Activated naive CD4-positive, alpha-beta T cell treated with anti-CD3 and anti-CD28 coated beads, Interleukin-2, amount 10 ng/mL, durations not matched to agents 7 days and 5 days (primary cell): ENCODE measurements at regions not wholly inside any gene's neighbourhood (a gene's known extent, or its start where the extent isn't known, plus 50 kb on each side); places are given as distances from the start of the nearest gene placed in this dataset.
"Not testable (repeated sequence)": the region's sequence is repeated elsewhere in the genome, so short reads cannot be mapped to it uniquely, and the experiment has no call there.

Experiments
- CTCF ChIA-PET: fragments of 350-600 bp; sonication (Branson Sonifier 250); formaldehyde crosslinking; loops from one replicate; lab custom pipeline; 2021; ENCODE audit warnings: antibody characterized with exemption; lab: Charles Lee
- DNase-seq: peaks from one replicate; pipeline ENCODE4 v3.0.0-alpha.2; 2020
- H3K27ac Mint-ChIP-seq: one replicate; pipeline ENCODE4 v1.8.0; 2021; ENCODE audit warnings: mild to moderate bottlenecking, moderate library complexity, mixed read lengths
- H3K27me3 Mint-ChIP-seq: one replicate; pipeline ENCODE4 v1.8.0; 2021; ENCODE audit warnings: mild to moderate bottlenecking, mixed read lengths
- H3K36me3 Mint-ChIP-seq: one replicate; pipeline ENCODE4 v1.8.0; 2021; ENCODE audit warnings: mixed read lengths
- H3K4me1 Mint-ChIP-seq: one replicate; pipeline ENCODE4 v1.8.0; 2021; ENCODE audit warnings: mixed read lengths
- H3K4me3 Mint-ChIP-seq: one replicate; pipeline ENCODE4 v1.8.0; 2021; ENCODE audit warnings: mild to moderate bottlenecking, moderate library complexity, mixed read lengths
- H3K9me3 Mint-ChIP-seq: one replicate; pipeline ENCODE4 v1.8.0; 2021; ENCODE audit warnings: mixed read lengths

DNA sequence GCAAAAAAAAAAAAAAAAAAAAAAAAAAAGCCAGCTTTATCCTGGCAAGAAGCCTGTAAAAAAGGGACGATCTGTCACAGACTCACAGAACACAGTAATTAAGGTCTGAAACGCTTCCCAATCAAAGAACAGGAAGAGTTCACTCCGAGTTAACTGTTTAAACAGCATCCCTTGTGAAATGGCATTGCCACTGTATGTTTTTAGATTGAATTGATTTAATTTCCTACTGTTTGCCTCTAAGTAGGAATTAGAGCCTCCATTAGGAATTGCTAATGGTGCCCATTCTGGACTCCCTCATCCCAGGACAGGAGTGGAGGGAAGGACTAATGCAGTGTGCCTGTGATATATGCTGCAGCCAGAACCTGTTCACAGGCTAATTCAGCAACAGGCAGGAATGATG is 370.8 kb downstream of the RWDD3 start:
- Mint-ChIP-seq H3K27ac (no peak overlapping the region), H3K4me1 (no peaks in the 10 kb centered on the region), H3K27me3 (no peaks in the 10 kb centered on the region), H3K36me3 (no peaks in the 10 kb centered on the region), H3K4me3 (no peak overlapping the region), H3K9me3 (peaks cover 3% of the 10 kb centered on the region)
- no peak for DNase-seq
- CTCF ChIA-PET: no interaction called here

DNA sequence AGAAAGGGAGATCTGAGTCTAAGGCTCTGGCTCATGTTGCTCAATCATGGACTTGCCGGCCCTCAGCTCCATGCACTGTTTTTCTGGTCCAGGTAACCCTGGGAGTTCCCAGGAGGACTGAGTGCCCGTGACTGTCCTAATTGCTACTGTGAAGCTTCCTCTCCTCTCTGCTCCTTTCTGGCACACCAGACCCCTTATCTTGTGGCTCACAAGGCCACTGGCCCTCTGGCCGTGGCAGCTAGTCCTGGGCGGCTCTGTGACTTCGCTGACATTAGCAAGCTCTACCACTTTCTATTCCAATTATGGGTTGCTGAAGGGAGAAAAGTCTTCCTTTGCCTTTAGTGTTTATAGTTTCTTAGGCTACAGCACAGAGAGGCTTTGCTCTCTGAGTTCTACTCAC is 380.2 kb downstream of the RWDD3 start:
- Mint-ChIP-seq H3K27ac (no peak overlapping the region), H3K9me3 (peaks cover 2% of the 10 kb centered on the region), H3K4me1 (no peaks in the 10 kb centered on the region), H3K27me3 (no peaks in the 10 kb centered on the region), H3K4me3 (no peak overlapping the region), H3K36me3 (no peaks in the 10 kb centered on the region)
- CTCF ChIA-PET: no interaction called here
- DNase-seq: no peak

DNA sequence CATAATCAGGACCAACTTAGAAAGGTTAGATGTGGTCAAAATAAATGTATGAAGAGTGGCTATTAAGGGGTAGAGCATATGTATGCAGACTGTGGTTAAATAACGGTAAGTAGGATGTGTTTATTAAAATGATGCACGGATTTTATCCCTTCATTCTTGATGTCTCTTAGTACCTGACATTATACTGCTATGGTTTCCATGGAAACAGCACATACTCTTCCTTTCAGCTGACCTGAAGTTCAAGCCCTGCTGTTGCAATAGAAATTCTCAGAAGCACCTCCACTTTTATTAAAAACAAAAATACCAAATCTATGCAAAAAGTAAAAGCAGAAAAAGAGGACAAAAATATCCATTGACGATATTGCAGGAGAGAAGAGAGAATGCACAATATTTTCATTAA is 381.4 kb downstream of the RWDD3 start:
- no peak for DNase-seq
- H3K27ac Mint-ChIP-seq: no peak overlapping the region
- H3K9me3 Mint-ChIP-seq: peaks cover 2% of the 10 kb centered on the region
- H3K27me3 Mint-ChIP-seq: no peaks in the 10 kb centered on the region
- no peaks in the 10 kb centered on the region for H3K4me1 Mint-ChIP-seq
- H3K36me3 Mint-ChIP-seq: no peaks in the 10 kb centered on the region
- CTCF ChIA-PET: no interaction called here
- H3K4me3 Mint-ChIP-seq: no peak overlapping the region

DNA sequence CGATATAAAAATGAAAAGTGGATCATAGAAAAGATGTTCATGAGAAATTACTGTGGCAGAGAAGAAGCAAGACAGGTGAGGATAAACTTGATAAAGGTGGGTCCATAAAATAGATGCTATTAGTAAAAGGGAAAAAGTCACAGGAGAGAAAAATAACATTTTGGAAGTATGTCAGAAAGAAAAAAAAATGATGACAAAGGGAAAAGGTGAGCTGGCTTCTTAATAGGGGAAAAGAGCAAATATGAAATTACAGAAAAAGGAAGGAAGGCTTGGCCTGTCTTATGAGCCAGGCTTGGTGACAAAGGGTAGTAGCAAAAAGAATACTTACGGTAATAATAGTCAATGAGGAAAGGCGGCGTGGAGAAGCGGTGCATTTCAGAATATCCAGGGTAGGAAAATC is 386.1 kb downstream of the RWDD3 start:
- no peaks in the 10 kb centered on the region for H3K9me3 Mint-ChIP-seq
- CTCF ChIA-PET: no interaction called here
- no peak for DNase-seq
- no peak overlapping the region for H3K4me3 Mint-ChIP-seq
- no peaks in the 10 kb centered on the region for H3K4me1 Mint-ChIP-seq
- H3K27ac Mint-ChIP-seq: no peak overlapping the region
- no peaks in the 10 kb centered on the region for H3K36me3 Mint-ChIP-seq
- no peaks in the 10 kb centered on the region for H3K27me3 Mint-ChIP-seq

DNA sequence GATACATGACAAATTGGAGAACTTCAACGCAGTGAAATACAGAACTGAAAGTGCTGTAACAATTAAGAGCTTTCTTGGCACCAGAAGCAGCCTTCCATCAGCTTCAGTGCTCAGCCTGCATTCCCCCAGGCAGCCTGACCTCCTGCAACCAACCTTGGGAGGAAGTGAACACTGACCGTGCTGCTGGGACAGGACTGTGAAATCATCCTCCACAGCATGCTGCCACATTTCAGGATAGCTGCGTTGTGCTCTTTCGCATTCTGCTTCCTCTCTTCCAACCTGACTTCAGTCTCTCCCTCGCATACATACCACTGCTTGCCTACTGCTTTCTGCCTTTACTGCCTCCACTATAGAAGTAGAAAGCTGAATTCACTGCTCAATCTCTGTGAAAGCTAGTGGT is 388.6 kb downstream of the RWDD3 start:
- Mint-ChIP-seq H3K4me3 (no peak overlapping the region), H3K27ac (no peak overlapping the region), H3K4me1 (no peaks in the 10 kb centered on the region), H3K27me3 (no peaks in the 10 kb centered on the region), H3K36me3 (no peaks in the 10 kb centered on the region), H3K9me3 (no peaks in the 10 kb centered on the region)
- no peak for DNase-seq
- CTCF ChIA-PET: no interaction called here

DNA sequence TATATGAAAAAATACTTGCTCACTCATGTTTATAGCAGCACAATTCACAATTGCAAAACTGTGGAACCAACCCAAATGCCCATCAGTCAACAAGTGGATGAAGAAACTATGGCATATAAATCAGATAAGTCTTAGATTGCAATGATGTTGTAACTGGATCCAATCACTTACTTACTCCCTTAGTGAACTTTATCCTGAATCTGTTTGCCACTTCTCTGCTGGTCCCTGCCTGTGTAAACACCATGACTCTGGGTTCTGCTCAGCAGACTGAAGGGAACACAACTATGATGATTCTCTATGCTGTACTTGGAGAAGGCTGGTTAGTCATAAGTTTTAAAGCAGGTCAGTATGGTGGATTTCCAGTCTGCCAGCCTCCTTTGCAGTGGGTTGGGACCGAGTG is 391.2 kb downstream of the RWDD3 start:
- Mint-ChIP-seq H3K4me3 (no peak overlapping the region), H3K27me3 (no peaks in the 10 kb centered on the region), H3K9me3 (no peaks in the 10 kb centered on the region), H3K36me3 (no peaks in the 10 kb centered on the region), H3K27ac (no peak overlapping the region), H3K4me1 (no peaks in the 10 kb centered on the region)
- DNase-seq: no peak
- CTCF ChIA-PET: no interaction called here

DNA sequence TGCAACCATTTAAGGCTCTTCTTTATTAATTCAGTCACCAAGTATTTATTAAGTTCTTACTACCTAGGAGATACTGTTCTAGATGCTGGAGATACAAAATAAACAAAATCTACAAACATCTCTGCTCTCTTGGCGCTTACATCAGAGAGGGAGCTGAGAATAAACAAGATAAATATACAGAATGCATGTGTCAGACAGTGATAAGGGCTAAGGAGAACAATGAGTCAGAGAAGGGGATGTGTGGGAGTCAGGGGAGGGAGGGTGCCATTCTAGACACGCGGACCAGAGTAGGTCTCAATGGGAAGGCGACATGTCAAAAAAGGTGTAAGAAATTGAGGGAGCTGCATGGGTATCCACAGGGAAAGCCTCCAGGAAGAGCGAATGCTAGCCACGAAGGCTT is 393.2 kb downstream of the RWDD3 start:
- Mint-ChIP-seq H3K36me3 (no peaks in the 10 kb centered on the region), H3K27me3 (no peaks in the 10 kb centered on the region), H3K4me3 (no peak overlapping the region), H3K9me3 (no peaks in the 10 kb centered on the region), H3K4me1 (no peaks in the 10 kb centered on the region), H3K27ac (no peak overlapping the region)
- no peak for DNase-seq
- CTCF ChIA-PET: no interaction called here

DNA sequence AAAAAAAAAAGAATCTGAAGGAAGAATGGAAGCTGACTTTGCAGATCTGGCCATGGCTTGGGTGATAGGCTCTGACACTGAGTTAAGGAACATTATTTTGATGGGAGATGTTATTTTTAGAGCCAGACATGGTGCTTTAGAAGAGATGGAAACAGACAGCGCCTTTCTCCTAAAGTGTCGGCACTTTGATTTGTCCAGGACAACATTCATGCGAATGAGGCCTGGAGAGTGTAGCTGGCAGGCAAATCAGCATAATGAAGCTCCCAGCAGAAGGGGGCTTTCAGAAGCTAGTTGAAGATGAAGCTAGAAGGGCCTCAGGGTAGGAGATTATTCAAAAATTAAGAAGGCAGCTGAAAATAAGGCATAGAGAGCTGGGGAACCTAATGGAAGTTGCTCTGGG is 397.7 kb downstream of the RWDD3 start:
- no peaks in the 10 kb centered on the region for H3K4me1 Mint-ChIP-seq
- no peak overlapping the region for H3K27ac Mint-ChIP-seq
- CTCF ChIA-PET: no interaction called here
- H3K27me3 Mint-ChIP-seq: no peaks in the 10 kb centered on the region
- H3K9me3 Mint-ChIP-seq: no peaks in the 10 kb centered on the region
- no peak for DNase-seq
- H3K36me3 Mint-ChIP-seq: no peaks in the 10 kb centered on the region
- H3K4me3 Mint-ChIP-seq: no peak overlapping the region

DNA sequence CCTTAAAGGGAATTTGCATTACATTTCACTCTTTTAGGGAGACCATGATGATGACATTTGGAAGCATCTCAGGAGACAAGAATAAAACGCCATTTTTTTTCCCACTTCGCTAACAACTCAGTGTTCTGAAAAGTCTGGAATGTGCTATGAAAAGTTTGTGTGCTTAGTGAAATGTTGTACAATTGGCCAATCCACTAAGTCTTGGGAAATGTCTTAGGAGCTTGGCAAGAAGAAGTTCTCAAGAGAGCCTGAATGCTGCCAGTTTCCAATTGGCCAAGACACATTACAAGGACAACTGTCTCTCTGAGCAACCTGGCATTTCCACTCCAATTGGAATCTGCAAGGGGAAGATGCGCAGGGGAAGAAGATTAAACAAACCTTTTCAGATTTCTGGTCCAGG is 401.8 kb downstream of the RWDD3 start:
- CTCF ChIA-PET: interaction anchor here (0.7 kb wide), 1 partner anchor 25 kb away, joined by 3 read pairs; no protein-coding TSS in a partner anchor

DNA sequence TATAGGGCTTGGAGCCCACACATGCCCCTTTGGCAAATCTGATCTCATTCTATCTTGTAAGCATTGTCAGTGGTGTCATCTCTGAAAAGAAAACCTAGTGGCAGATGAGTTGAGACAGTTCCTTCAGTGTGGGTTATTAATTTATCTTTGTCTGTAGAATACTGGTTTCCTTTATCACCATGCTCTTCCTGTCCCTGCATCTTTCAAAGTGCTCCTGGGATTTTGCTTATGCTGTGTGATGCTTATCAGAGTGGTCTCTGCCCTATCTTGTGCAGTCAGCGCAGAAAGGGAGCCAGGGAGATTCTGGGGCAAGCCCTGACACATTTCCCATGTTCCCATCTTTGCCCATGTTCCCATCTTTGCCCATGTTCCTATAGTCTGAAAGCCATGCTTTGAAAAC is 402.9 kb downstream of the RWDD3 start:
- Mint-ChIP-seq H3K9me3 (no peaks in the 10 kb centered on the region), H3K36me3 (no peaks in the 10 kb centered on the region), H3K27me3 (no peaks in the 10 kb centered on the region), H3K27ac (no peak overlapping the region), H3K4me1 (no peaks in the 10 kb centered on the region), H3K4me3 (no peak overlapping the region)
- no peak for DNase-seq
- CTCF ChIA-PET: no interaction called here

More for the DNA sequence above, 401.8 kb downstream of the RWDD3 start:
- H3K27me3 Mint-ChIP-seq: no peaks in the 10 kb centered on the region
- H3K4me1 Mint-ChIP-seq: no peaks in the 10 kb centered on the region
- no peaks in the 10 kb centered on the region for H3K36me3 Mint-ChIP-seq
- H3K9me3 Mint-ChIP-seq: no peaks in the 10 kb centered on the region
- DNase-seq: no peak
- H3K27ac Mint-ChIP-seq: no peak overlapping the region
- no peak overlapping the region for H3K4me3 Mint-ChIP-seq

DNA sequence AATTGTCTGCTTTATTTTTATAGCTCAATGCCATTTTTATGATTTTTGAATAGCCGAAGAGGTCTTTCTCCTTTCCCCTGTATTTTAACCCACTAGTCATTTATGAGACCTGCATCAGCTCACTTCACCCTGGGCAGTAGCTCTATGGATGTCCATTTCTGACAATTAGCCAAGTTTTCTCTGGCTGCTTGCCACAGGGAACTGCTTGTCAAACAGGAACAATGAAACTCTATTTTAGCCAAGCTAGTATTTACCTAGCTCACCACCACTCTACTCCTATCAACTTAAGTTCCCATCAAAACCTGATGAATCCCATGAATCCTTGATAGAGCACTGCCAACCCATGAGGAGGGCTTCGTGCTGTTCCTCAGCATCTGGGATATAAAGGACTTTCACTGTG is 406.7 kb downstream of the RWDD3 start:
- Mint-ChIP-seq H3K27me3 (no peaks in the 10 kb centered on the region), H3K36me3 (no peaks in the 10 kb centered on the region), H3K4me1 (no peaks in the 10 kb centered on the region), H3K27ac (no peak overlapping the region), H3K9me3 (peaks cover 7% of the 10 kb centered on the region), H3K4me3 (no peak overlapping the region)
- CTCF ChIA-PET: no interaction called here
- no peak for DNase-seq

DNA sequence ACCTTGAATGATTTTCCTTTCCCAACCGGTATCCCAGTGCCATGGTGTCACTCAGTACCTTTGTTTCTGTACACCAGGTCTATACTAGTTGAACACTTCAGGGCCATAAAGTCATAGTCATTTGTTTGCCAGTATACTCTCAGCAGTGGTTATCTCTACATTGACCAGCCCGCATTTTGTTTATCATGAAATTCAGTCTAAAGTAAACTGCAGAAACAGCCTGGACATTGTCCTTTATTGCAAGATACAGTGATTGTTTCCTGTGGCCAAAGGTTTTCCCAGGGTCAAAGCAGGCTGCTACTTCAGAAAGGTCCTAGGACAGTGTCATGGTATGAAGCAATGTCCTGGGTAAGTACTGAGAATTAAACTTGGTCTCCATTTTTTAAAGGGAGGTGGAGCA is 407.4 kb downstream of the RWDD3 start:
- no peak overlapping the region for H3K4me3 Mint-ChIP-seq
- H3K27ac Mint-ChIP-seq: no peak overlapping the region
- DNase-seq: no peak
- CTCF ChIA-PET: no interaction called here
- peaks cover 7% of the 10 kb centered on the region for H3K9me3 Mint-ChIP-seq
- H3K27me3 Mint-ChIP-seq: no peaks in the 10 kb centered on the region
- H3K4me1 Mint-ChIP-seq: no peaks in the 10 kb centered on the region
- no peaks in the 10 kb centered on the region for H3K36me3 Mint-ChIP-seq

DNA sequence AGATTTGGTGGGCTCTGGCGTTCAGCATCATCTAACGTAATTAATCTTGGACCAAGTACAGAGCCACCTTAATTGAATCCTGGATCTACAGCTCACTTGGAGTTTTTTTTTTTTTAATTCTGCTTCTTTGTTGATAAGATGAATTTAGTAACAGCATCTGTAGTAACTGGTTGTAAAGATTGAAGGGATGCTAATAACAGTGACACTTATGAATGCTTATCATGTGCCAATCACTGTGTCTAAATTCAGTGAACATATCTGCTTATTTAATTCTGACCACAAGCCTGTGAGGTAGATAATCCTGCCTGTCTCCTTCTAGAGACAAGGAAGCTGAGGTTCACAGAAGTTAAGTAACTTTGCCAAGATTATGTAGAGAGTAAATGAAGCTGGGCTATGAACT is 408.0 kb downstream of the RWDD3 start:
- Mint-ChIP-seq H3K4me1 (no peaks in the 10 kb centered on the region), H3K9me3 (peaks cover 12% of the 10 kb centered on the region)
- CTCF ChIA-PET: no interaction called here

DNA sequence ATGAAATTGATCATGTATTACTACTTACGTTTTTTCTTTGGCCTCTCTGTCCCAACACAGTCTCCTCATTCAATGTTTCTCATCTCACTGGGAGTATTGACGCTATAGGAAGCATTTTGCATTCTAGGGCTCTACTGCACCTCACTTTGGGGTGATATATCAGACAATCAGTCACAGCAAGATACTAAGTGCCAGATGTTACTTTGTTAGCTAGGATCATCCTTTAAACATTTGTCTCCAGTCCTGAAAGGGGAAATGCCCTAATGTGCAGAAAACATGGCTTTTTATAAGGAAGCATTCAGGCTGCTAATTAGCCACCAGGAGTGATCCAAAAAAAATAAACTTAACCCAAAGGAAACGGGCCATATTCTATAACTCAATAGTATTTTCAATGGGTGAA is 409.1 kb downstream of the RWDD3 start:
- Mint-ChIP-seq H3K27me3 (no peaks in the 10 kb centered on the region), H3K4me3 (no peak overlapping the region), H3K4me1 (no peaks in the 10 kb centered on the region), H3K9me3 (peaks cover 13% of the 10 kb centered on the region), H3K36me3 (no peaks in the 10 kb centered on the region), H3K27ac (no peak overlapping the region)
- DNase-seq: no peak
- CTCF ChIA-PET: no interaction called here

More for the DNA sequence above, 408.0 kb downstream of the RWDD3 start:
- Mint-ChIP-seq H3K27me3 (no peaks in the 10 kb centered on the region), H3K4me3 (no peak overlapping the region), H3K36me3 (no peaks in the 10 kb centered on the region), H3K27ac (no peak overlapping the region)
- DNase-seq: no peak

DNA sequence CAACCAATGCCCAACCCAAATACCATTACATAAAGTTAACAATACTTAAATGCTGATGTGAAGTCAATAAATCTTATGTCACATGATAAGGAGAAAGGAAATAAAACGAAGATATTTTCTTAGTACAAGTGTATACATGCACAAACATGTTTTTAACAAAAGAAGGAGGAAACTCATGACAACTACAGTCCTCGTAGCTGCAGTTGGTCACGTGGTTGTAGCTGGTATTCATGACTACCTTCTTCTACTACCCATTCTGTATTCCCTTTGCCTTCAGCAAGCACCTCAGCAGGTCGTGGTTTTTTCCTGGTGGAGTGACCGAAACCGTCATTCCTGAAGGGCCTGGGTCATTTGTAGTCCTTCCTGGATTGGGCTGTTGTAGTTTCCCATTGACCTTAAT is 411.1 kb downstream of the RWDD3 start:
- H3K4me1 Mint-ChIP-seq, H3K36me3 Mint-ChIP-seq, DNase-seq, H3K27me3 Mint-ChIP-seq, H3K27ac Mint-ChIP-seq, H3K4me3 Mint-ChIP-seq, CTCF ChIA-PET: not testable (repeated sequence)
- peaks cover 16% of the 10 kb centered on the region for H3K9me3 Mint-ChIP-seq

DNA sequence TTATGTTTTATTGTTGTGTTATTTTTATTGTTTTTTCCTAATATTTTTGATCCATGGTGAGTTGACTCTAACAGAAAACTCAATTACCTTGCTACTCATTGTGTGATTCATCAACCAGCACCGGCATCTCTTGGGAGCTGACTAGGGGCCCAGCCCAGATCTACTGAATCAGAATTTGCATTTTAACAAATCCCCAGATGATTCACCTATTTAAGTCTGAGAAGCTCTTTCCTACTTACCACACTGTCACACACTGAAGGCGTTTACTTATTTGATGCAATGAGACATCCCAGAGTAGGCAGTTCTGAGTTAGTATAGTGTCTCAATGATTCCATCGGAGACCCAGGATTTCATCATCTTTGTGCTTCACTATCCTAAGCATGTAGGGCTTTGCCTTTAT is 416.6 kb downstream of the RWDD3 start:
- H3K36me3 Mint-ChIP-seq: no peaks in the 10 kb centered on the region
- no peaks in the 10 kb centered on the region for H3K4me1 Mint-ChIP-seq
- no peak overlapping the region for H3K4me3 Mint-ChIP-seq
- peaks cover 13% of the 10 kb centered on the region for H3K9me3 Mint-ChIP-seq
- H3K27me3 Mint-ChIP-seq: no peaks in the 10 kb centered on the region
- DNase-seq: no peak
- CTCF ChIA-PET: no interaction called here
- H3K27ac Mint-ChIP-seq: no peak overlapping the region
